T-helper 1 cell treated with Interleukin-12 subunit alpha and Interleukin-12 subunit beta and Interleukin-4 antibody, amounts not matched to agents 30 μg/mL and 1 μg/mL, for 36 hours (primary cell): ENCODE measurements at regions not wholly inside any gene's neighbourhood (a gene's known extent, or its start where the extent isn't known, plus 50 kb on each side); places are given as distances from the start of the nearest gene placed in this dataset.

Source experiments
- H3K27ac Mint-ChIP-seq: one replicate; pipeline ENCODE4 v1.8.0; 2021; ENCODE audit warnings: mild to moderate bottlenecking, mixed read lengths
- H3K27me3 Mint-ChIP-seq: one replicate; pipeline ENCODE4 v1.8.0; 2021; ENCODE audit warnings: low read depth, mixed read lengths
- H3K36me3 Mint-ChIP-seq: one replicate; pipeline ENCODE4 v1.8.0; 2021; ENCODE audit warnings: low read depth, mixed read lengths
- H3K4me1 Mint-ChIP-seq: one replicate; pipeline ENCODE4 v1.8.0; 2021; ENCODE audit warnings: low read depth, mixed read lengths
- H3K4me3 Mint-ChIP-seq: one replicate; pipeline ENCODE4 v1.8.0; 2021; ENCODE audit warnings: mild to moderate bottlenecking, moderate library complexity, mixed read lengths
- H3K9me3 Mint-ChIP-seq: one replicate; pipeline ENCODE4 v1.8.0; 2021; ENCODE audit warnings: mixed read lengths

GRCh38 chr11:13062115-13062514, 53.0 kb downstream of the RASSF10 start:
- Mint-ChIP-seq H3K36me3 (no peaks in the 10 kb centered on the region), H3K27ac (no peak overlapping the region), H3K9me3 (peaks cover 5% of the 10 kb centered on the region), H3K4me1 (no peaks in the 10 kb centered on the region), H3K27me3 (peaks cover 10% of the 10 kb centered on the region), H3K4me3 (no peak overlapping the region)

- Mint-ChIP-seq H3K4me1 (no peaks in the 10 kb centered on the region), H3K4me3 (no peak overlapping the region), H3K36me3 (no peaks in the 10 kb centered on the region), H3K27ac (no peak overlapping the region), H3K9me3 (peaks cover 5% of the 10 kb centered on the region), H3K27me3 (peaks cover 10% of the 10 kb centered on the region)
These were observed 55.5 kb downstream of the RASSF10 start for GRCh38 chr11:13064593-13064992.

DNA sequence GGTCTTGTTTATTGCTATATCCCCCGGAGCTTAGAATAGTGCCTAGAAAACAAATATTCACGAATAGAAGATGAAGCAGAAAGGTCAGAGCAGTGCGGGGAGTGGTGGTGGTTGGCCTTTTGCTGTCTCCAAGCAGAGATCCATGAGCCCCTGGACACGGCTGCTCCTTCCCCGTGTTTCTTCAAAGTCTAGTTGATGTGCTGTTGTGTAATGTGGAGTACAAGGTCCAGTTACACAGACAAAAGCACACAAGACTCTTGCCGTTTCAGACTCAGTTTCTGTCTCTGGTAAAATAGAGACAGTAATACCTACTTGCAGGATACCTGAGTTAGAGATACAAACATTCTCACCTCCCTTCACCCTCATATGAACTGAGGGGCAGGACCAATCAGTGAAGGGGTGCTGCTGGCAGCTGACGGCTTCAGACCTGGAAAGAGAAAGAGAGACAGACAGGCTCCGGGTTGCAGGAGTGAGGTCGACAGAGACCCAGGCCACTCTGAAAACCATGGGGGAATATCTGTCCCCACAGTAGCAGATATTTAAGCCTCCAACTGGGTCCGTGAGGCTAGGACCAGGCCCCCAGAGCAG, 56.2 kb downstream of the RASSF10 start:
- Mint-ChIP-seq H3K27me3 (peaks cover 10% of the 10 kb centered on the region), H3K27ac (no peak overlapping the region), H3K9me3 (peaks cover 5% of the 10 kb centered on the region), H3K4me1 (no peaks in the 10 kb centered on the region), H3K36me3 (no peaks in the 10 kb centered on the region), H3K4me3 (no peak overlapping the region)

DNA sequence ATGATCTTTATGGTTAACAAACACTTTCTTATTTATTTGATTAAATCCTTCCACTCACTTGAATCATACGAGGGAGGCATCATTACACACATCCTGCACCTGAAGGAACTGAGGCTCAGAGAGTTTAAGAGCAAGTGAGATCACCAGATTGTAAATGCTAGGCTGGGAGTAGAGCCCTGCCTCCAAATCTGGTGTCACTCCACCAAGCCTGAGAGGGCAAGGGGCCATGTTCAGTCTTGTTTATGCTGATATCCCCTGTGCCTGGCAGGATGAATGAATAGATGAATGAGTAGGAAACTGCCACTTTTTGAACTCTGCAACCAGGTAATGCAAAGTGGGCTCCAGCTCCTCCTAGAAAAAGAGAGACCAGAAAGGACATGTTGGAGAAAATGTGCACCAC, 59.1 kb downstream of the RASSF10 start:
- Mint-ChIP-seq H3K27ac (no peak overlapping the region), H3K36me3 (no peaks in the 10 kb centered on the region), H3K4me3 (no peak overlapping the region), H3K4me1 (no peaks in the 10 kb centered on the region), H3K9me3 (peaks cover 5% of the 10 kb centered on the region), H3K27me3 (peaks cover 13% of the 10 kb centered on the region)

- H3K27me3 Mint-ChIP-seq, result peaks cover 11% of the 10 kb centered on the region
- H3K4me1 Mint-ChIP-seq, result no peaks in the 10 kb centered on the region
- H3K9me3 Mint-ChIP-seq, result no peaks in the 10 kb centered on the region
These were observed 64.2 kb downstream of the RASSF10 start for GRCh38 chr11:13073119-13073981.

DNA sequence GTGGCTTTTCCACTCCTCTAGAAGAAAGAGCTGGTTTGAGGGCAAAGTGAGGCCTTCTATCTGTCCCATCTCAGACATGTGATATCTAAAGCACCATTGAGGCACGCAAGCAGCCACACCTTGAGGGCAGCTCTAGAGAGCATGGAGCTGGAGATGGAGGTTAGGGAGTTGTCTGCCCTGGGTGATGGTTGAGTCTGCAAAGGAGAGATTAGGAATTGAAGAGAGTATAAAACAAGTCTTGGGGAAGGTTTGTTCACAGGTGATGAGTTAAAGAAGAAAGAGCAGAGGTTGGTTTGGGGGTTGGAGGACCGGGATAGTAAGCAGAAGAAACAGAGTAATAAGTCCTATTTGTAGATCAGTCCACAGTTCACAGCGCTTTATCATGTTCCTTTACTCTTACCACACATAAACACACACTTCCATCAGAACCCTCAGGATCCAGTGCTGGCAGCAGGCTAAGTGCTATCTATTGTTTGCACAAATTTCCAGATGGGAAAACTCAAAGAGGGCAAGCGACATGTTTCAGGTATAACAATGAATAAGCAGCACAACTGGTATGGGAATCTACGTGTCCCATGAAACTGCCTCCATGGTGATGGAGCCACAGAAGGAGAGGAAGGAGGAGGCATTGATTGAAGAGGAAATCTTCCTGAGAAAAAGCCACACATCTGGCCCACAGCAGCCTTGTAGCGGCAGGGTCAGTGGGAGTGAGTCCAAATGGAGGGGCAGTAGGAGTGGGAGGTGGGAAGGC, 65.8 kb downstream of the RASSF10 start:
- Mint-ChIP-seq H3K4me1 (no peaks in the 10 kb centered on the region), H3K4me3 (no peak overlapping the region), H3K27me3 (peaks cover 11% of the 10 kb centered on the region), H3K27ac (no peak overlapping the region), H3K36me3 (no peaks in the 10 kb centered on the region), H3K9me3 (no peaks in the 10 kb centered on the region)

More at GRCh38 chr11:13073119-13073981, 64.2 kb downstream of the RASSF10 start:
- Mint-ChIP-seq H3K36me3 (no peaks in the 10 kb centered on the region), H3K27ac (no peak overlapping the region), H3K4me3 (no peak overlapping the region)

- no peak overlapping the region for H3K27ac Mint-ChIP-seq
- H3K4me3 Mint-ChIP-seq, result no peak overlapping the region
- peaks cover 7% of the 10 kb centered on the region for H3K27me3 Mint-ChIP-seq
- no peaks in the 10 kb centered on the region for H3K9me3 Mint-ChIP-seq
- no peaks in the 10 kb centered on the region for H3K4me1 Mint-ChIP-seq
- no peaks in the 10 kb centered on the region for H3K36me3 Mint-ChIP-seq
These were observed 67.8 kb downstream of the RASSF10 start for GRCh38 chr11:13076961-13077360.

DNA sequence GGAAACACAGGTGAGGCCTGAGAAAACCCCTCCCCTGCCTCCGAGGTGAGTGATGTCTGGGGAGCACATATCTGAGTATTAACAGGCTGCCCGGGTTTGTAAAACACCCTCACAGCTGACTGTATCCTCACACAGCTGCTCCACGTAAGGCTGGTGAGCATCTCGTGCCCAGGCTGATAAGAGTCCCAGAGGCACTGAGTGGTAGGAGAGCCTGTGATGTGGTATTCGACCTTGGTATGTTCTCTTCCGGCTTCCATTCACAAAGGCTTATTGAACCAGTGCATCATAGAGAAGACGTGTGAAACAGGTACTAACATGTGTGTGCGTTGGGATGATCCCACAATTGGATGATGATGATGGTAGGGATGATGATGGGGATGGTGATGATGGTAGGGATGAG, 71.7 kb downstream of the RASSF10 start:
- Mint-ChIP-seq H3K27me3 (peaks cover 6% of the 10 kb centered on the region), H3K4me1 (no peaks in the 10 kb centered on the region), H3K27ac (no peak overlapping the region), H3K9me3 (no peaks in the 10 kb centered on the region), H3K36me3 (no peaks in the 10 kb centered on the region), H3K4me3 (no peak overlapping the region)

GRCh38 chr11:13082588-13082987, 73.5 kb downstream of the RASSF10 start:
- Mint-ChIP-seq H3K4me3 (no peak overlapping the region), H3K9me3 (no peaks in the 10 kb centered on the region), H3K27me3 (peaks cover 16% of the 10 kb centered on the region), H3K4me1 (no peaks in the 10 kb centered on the region), H3K27ac (no peak overlapping the region), H3K36me3 (no peaks in the 10 kb centered on the region)

GRCh38 chr11:13090228-13090708, 81.2 kb downstream of the RASSF10 start:
- H3K27me3 Mint-ChIP-seq, result peaks cover 13% of the 10 kb centered on the region
- no peaks in the 10 kb centered on the region for H3K4me1 Mint-ChIP-seq

GRCh38 chr11:13091373-13091772, 82.3 kb downstream of the RASSF10 start:
- Mint-ChIP-seq H3K27ac (no peak overlapping the region), H3K36me3 (no peaks in the 10 kb centered on the region), H3K27me3 (peaks cover 6% of the 10 kb centered on the region), H3K4me3 (no peak overlapping the region), H3K9me3 (no peaks in the 10 kb centered on the region), H3K4me1 (no peaks in the 10 kb centered on the region)

More at GRCh38 chr11:13090228-13090708, 81.2 kb downstream of the RASSF10 start:
- Mint-ChIP-seq H3K4me3 (no peak overlapping the region), H3K9me3 (no peaks in the 10 kb centered on the region), H3K27ac (no peak overlapping the region), H3K36me3 (no peaks in the 10 kb centered on the region)

- H3K27ac Mint-ChIP-seq, result no peak overlapping the region
- H3K9me3 Mint-ChIP-seq, result no peaks in the 10 kb centered on the region
- no peaks in the 10 kb centered on the region for H3K4me1 Mint-ChIP-seq
- H3K4me3 Mint-ChIP-seq, result no peak overlapping the region
- H3K36me3 Mint-ChIP-seq, result no peaks in the 10 kb centered on the region
- peaks cover 6% of the 10 kb centered on the region for H3K27me3 Mint-ChIP-seq
These were observed 82.7 kb downstream of the RASSF10 start for GRCh38 chr11:13091804-13092203.

DNA sequence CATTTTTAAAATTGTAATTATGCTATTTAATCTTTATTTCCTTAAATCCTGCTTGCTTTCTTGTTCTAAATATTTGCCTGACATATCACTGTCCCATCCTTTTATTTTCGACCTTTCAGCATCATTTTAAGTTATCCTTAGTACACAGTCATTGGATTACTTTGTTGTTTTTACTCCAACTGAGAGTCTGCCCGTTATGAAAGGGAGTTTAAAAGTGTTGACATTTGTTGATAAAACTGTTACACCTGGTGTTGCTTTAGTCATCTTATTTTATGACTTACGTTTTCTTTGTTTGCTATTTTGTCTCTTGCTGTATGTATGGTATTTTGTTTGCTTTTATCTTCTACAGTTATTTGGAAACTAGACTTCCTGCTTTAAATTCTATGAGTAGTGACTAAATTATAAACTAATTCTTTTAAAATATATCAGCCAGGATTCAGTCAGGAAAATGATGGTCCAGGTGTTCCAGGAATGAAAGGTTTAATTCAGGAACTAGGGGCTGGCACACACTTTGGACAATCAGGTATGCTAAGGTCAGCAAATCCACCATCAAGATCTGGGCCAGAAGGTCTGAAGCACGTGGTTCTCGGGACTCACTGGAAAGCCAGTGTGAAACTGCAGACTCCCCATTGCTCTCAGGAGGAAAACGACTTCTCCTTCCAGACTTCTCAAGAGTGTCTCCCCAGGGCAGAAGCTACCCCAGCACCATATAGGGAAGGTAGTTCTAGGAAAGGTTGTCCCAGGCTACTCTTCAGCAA, 86.0 kb downstream of the RASSF10 start:
- H3K27me3 Mint-ChIP-seq, result no peaks in the 10 kb centered on the region
- no peaks in the 10 kb centered on the region for H3K4me1 Mint-ChIP-seq
- no peak overlapping the region for H3K27ac Mint-ChIP-seq
- H3K4me3 Mint-ChIP-seq, result no peak overlapping the region
- H3K9me3 Mint-ChIP-seq, result no peaks in the 10 kb centered on the region
- no peaks in the 10 kb centered on the region for H3K36me3 Mint-ChIP-seq

DNA sequence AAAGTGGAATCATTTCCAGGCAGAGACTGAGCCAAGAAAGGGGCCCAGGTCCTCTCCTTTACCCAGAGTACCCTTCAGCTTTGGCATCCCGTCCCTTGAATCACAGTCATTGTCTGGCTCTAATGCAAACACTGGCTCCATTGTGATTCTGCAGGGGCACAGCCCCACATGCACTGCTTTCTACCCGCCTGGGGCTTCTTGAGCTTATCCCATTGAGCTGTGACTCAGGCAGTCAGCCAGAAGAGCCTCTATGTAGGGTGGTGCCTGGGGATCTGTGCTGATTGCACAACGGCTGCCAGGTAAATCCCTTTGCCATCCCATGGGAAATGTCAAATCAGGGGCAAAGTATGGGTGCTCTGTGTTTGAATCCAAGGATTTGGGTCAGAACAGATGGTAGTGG, 88.9 kb downstream of the RASSF10 start:
- Mint-ChIP-seq H3K4me3 (no peak overlapping the region), H3K9me3 (no peaks in the 10 kb centered on the region), H3K27me3 (peaks cover 6% of the 10 kb centered on the region), H3K36me3 (no peaks in the 10 kb centered on the region), H3K4me1 (no peaks in the 10 kb centered on the region), H3K27ac (no peak overlapping the region)
